GM06990 (cell line): ENCODE measurements at regions not wholly inside any gene's neighbourhood (a gene's known extent, or its start where the extent isn't known, plus 50 kb on each side); places are given as distances from the start of the nearest gene placed in this dataset.

Experiments
- DNase-seq: peaks from one replicate; pipeline ENCODE4 v3.0.0-alpha.2; 2011; ENCODE audit not compliant: insufficient read length; ENCODE audit errors: extremely low read depth
- H3K27me3 ChIP-seq: replicated peaks from 2 replicates; pipeline ENCODE4 v1.6.0; 2011; ENCODE audit warnings: low read length; ENCODE audit not compliant: control insufficient read depth, insufficient read depth
- H3K36me3 ChIP-seq: 2 replicates; pipeline ENCODE4 v1.5.1; 2011; ENCODE audit warnings: low read length; ENCODE audit not compliant: control insufficient read depth, insufficient read depth
- H3K4me3 ChIP-seq: replicated peaks from 2 replicates; pipeline ENCODE4 v1.5.1; 2011; ENCODE audit warnings: low read depth, mild to moderate bottlenecking, control low read depth, low read length
- CTCF ChIP-seq: IDR thresholded peaks from 2 replicates; pipeline ENCODE4 v1.5.1; 2011; ENCODE audit warnings: low read length, control low read depth, mild to moderate bottlenecking, inconsistent platforms; ENCODE audit not compliant: insufficient read depth, poor library complexity, severe bottlenecking

- no peaks in the 10 kb centered on the region for H3K27me3 ChIP-seq
- H3K36me3 ChIP-seq: no peaks in the 10 kb centered on the region
- no peak for DNase-seq
- H3K4me3 ChIP-seq: no peak overlapping the region
- TF ChIP-seq CTCF: no peak
These were observed 578.7 kb upstream of the ADAMTS16 start for GRCh38 chr5:4561403-4561802.

- DNase-seq: no peak
- H3K36me3 ChIP-seq: no peaks in the 10 kb centered on the region
- no peak overlapping the region for H3K4me3 ChIP-seq
- TF ChIP-seq CTCF: no peak
- H3K27me3 ChIP-seq: no peaks in the 10 kb centered on the region
These were observed 576.7 kb upstream of the ADAMTS16 start for GRCh38 chr5:4563400-4563799.

GRCh38 chr5:4570047-4570995, 569.8 kb upstream of the ADAMTS16 start:
- DNase-seq: no peak
- TF ChIP-seq CTCF: no peak
- Histone ChIP-seq H3K27me3 (no peaks in the 10 kb centered on the region), H3K36me3 (no peaks in the 10 kb centered on the region), H3K4me3 (no peak overlapping the region)

GRCh38 chr5:4571248-4571948, 568.7 kb upstream of the ADAMTS16 start:
- no peaks in the 10 kb centered on the region for H3K27me3 ChIP-seq
- no peak for TF ChIP-seq CTCF

GRCh38 chr5:4572311-4573100, 567.6 kb upstream of the ADAMTS16 start:
- Histone ChIP-seq H3K27me3 (no peaks in the 10 kb centered on the region), H3K36me3 (no peaks in the 10 kb centered on the region), H3K4me3 (no peak overlapping the region)
- no peak for DNase-seq
- TF ChIP-seq CTCF: no peak

More at GRCh38 chr5:4571248-4571948, 568.7 kb upstream of the ADAMTS16 start:
- Histone ChIP-seq H3K4me3 (no peak overlapping the region), H3K36me3 (no peaks in the 10 kb centered on the region)
- no peak for DNase-seq
